Neural progenitor cell (in vitro differentiated cells): ENCODE measurements at regions not wholly inside any gene's neighbourhood (a gene's known extent, or its start where the extent isn't known, plus 50 kb on each side); places are given as distances from the start of the nearest gene placed in this dataset.
A peak's percentile ranks its signal among the peaks of the same experiment; 100 is the strongest.

Source experiments
- DNase-seq: peaks from one replicate; pipeline ENCODE4 v3.0.0-alpha.2; 2016; ENCODE audit warnings: low spot score
- H2AFZ ChIP-seq: fragments of 200-600 bp; sonication (generic); replicated peaks from 2 replicates; pipeline ENCODE4 v1.6.1; 2016; ENCODE audit warnings: antibody characterized with exemption
- H3F3A ChIP-seq: fragments of 200-600 bp; sonication (generic); 2 replicates; pipeline ENCODE4 v1.6.1; 2016; ENCODE audit warnings: antibody characterized with exemption, low read depth
- H3K27ac ChIP-seq: fragments of 200-600 bp; sonication (generic); 2 replicates; pipeline ENCODE4 v1.5.1; 2016; ENCODE audit warnings: mild to moderate bottlenecking
- H3K27me3 ChIP-seq: fragments of 200-600 bp; sonication (generic); 2 replicates; pipeline ENCODE4 v1.6.1; 2016; ENCODE audit warnings: mild to moderate bottlenecking, moderate library complexity
- H3K36me3 ChIP-seq: fragments of 200-600 bp; sonication (generic); 2 replicates; pipeline ENCODE4 v1.5.1; 2016
- H3K4me1 ChIP-seq: fragments of 200-600 bp; sonication (generic); 2 replicates; pipeline ENCODE4 v1.6.1; 2016; ENCODE audit warnings: mixed run types
- H3K4me2 ChIP-seq: fragments of 200-600 bp; sonication (generic); 2 replicates; pipeline ENCODE4 v1.6.1; 2016
- H3K4me3 ChIP-seq: fragments of 200-600 bp; sonication (generic); 2 replicates; pipeline ENCODE4 v1.5.1; 2016
- H3K79me2 ChIP-seq: fragments of 200-600 bp; sonication (generic); 2 replicates; pipeline ENCODE4 v1.6.1; 2016; ENCODE audit warnings: low read depth
- H3K9ac ChIP-seq: fragments of 200-600 bp; sonication (generic); 2 replicates; pipeline ENCODE4 v1.6.1; 2016
- H3K9me3 ChIP-seq: fragments of 200-600 bp; sonication (generic); 2 replicates; pipeline ENCODE4 v1.5.1; 2016; ENCODE audit warnings: low read depth
- H4K20me1 ChIP-seq: fragments of 200-600 bp; sonication (generic); 2 replicates; pipeline ENCODE4 v1.6.1; 2016; ENCODE audit warnings: low read depth
- H3K27ac Mint-ChIP-seq: 3 replicates; pipeline ENCODE4 v1.8.0; 2021; ENCODE audit warnings: mixed read lengths
- H3K27me3 Mint-ChIP-seq: 2 replicates; pipeline ENCODE4 v1.8.0; 2022; ENCODE audit warnings: low read depth, mild to moderate bottlenecking, inconsistent platforms, moderate library complexity, mixed read lengths; ENCODE audit not compliant: insufficient read depth
- H3K36me3 Mint-ChIP-seq: 3 replicates; pipeline ENCODE4 v1.8.0; 2021; ENCODE audit warnings: mixed read lengths
- H3K4me1 Mint-ChIP-seq: 3 replicates; pipeline ENCODE4 v1.8.0; 2021; ENCODE audit warnings: mixed read lengths
- H3K4me3 Mint-ChIP-seq: 3 replicates; pipeline ENCODE4 v1.8.0; 2021; ENCODE audit warnings: mild to moderate bottlenecking, moderate library complexity, mixed read lengths
- H3K9me3 Mint-ChIP-seq: 3 replicates; pipeline ENCODE4 v1.8.0; 2020; ENCODE audit warnings: mixed read lengths
- EZH2 ChIP-seq: fragments of 200-600 bp; sonication (generic); IDR thresholded peaks from 2 replicates; pipeline ENCODE4 v1.6.1; 2017; ENCODE audit warnings: antibody characterized with exemption, mild to moderate bottlenecking, moderate library complexity
- EZH2phosphoT487 ChIP-seq: fragments of 200-600 bp; sonication (generic); IDR thresholded peaks from 2 replicates; pipeline ENCODE4 v1.6.1; 2017; ENCODE audit warnings: antibody characterized with exemption
- TF ChIP-seq, protein P1 (sequence below): fragments of 200-600 bp; sonication (generic); IDR thresholded peaks from 2 replicates; pipeline ENCODE4 v1.5.1; 2017; ENCODE audit warnings: antibody characterized with exemption, mild to moderate bottlenecking

DNA sequence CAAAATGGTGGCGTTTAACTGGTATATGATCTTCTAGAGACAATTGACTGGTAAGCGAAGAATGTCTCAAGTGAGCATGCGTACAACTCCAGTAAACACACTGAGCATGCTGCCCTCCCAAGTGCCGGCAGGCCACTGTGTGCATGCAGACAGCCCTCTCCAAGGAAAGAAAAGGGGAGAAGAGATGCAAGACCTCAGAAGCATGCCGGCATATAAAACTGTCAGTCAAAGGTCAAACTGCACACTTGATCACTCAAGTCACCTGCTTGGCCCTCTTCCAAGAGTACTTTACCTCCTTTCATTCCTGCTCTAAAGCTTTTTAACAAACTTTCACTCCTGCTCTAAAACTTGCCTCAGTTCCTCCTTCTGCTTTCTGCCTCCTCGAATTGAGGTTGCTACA, 910.2 kb downstream of the TAF11L14 start:
- Mint-ChIP-seq H3K27ac (no peak overlapping the region), H3K4me3 (no peak overlapping the region), H3K4me1 (no peaks in the 10 kb centered on the region), H3K9me3 (peaks cover 10% of the 10 kb centered on the region), H3K27me3 (peaks cover 5% of the 10 kb centered on the region), H3K36me3 (no peaks in the 10 kb centered on the region)
- Histone ChIP-seq H3K9me3 (no peaks in the 10 kb centered on the region), H3K27me3 (no peaks in the 10 kb centered on the region), H2AFZ (peak overlapping the region; percentile 47), H3K27ac (no peak overlapping the region), H3F3A (no peaks in the 10 kb centered on the region), H3K4me1 (no peaks in the 10 kb centered on the region), H3K36me3 (no peaks in the 10 kb centered on the region), H3K4me2 (no peak overlapping the region), H3K4me3 (no peak overlapping the region), H3K9ac (no peak overlapping the region), H3K79me2 (no peaks in the 10 kb centered on the region), H4K20me1 (no peaks in the 10 kb centered on the region)
- TF ChIP-seq EZH2 (no peak), EZH2phosphoT487 (no peak)
- TF ChIP-seq, protein P1, sequence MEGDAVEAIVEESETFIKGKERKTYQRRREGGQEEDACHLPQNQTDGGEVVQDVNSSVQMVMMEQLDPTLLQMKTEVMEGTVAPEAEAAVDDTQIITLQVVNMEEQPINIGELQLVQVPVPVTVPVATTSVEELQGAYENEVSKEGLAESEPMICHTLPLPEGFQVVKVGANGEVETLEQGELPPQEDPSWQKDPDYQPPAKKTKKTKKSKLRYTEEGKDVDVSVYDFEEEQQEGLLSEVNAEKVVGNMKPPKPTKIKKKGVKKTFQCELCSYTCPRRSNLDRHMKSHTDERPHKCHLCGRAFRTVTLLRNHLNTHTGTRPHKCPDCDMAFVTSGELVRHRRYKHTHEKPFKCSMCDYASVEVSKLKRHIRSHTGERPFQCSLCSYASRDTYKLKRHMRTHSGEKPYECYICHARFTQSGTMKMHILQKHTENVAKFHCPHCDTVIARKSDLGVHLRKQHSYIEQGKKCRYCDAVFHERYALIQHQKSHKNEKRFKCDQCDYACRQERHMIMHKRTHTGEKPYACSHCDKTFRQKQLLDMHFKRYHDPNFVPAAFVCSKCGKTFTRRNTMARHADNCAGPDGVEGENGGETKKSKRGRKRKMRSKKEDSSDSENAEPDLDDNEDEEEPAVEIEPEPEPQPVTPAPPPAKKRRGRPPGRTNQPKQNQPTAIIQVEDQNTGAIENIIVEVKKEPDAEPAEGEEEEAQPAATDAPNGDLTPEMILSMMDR: no peak
- no peak for DNase-seq

DNA sequence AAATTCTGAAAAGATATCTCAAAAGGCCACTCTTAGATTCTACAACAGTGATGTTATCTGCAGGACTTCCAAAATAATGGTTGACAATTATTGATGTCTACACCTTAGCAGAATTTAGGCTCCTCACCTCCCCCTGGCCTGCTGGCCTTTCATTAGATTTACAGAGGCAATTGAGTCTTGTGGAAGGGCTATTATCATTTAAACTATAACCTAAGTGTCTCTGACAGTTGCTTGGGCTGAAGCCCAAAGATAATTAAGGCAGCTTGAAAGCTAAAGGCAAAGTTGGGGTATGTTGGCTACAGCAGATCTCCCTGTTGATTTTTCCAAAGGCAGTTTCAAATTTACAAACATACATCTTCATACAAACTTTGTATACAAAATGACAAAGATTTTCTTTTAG, 912.3 kb downstream of the TAF11L14 start:
- no peak for DNase-seq
- Histone ChIP-seq H3K27me3 (no peaks in the 10 kb centered on the region), H3K4me1 (no peaks in the 10 kb centered on the region), H3K36me3 (no peaks in the 10 kb centered on the region), H3K4me3 (no peak overlapping the region), H2AFZ (no peak overlapping the region), H3F3A (no peaks in the 10 kb centered on the region), H3K79me2 (no peaks in the 10 kb centered on the region), H3K4me2 (no peak overlapping the region), H3K9ac (no peak overlapping the region), H3K9me3 (no peaks in the 10 kb centered on the region), H4K20me1 (no peaks in the 10 kb centered on the region), H3K27ac (no peak overlapping the region)
- Mint-ChIP-seq H3K27me3 (peaks cover 2% of the 10 kb centered on the region), H3K27ac (no peak overlapping the region), H3K36me3 (no peaks in the 10 kb centered on the region), H3K4me1 (no peaks in the 10 kb centered on the region), H3K9me3 (peaks cover 10% of the 10 kb centered on the region), H3K4me3 (no peak overlapping the region)
- TF ChIP-seq, protein P1: no peak
- TF ChIP-seq EZH2: no peak
- TF ChIP-seq EZH2phosphoT487: no peak

DNA sequence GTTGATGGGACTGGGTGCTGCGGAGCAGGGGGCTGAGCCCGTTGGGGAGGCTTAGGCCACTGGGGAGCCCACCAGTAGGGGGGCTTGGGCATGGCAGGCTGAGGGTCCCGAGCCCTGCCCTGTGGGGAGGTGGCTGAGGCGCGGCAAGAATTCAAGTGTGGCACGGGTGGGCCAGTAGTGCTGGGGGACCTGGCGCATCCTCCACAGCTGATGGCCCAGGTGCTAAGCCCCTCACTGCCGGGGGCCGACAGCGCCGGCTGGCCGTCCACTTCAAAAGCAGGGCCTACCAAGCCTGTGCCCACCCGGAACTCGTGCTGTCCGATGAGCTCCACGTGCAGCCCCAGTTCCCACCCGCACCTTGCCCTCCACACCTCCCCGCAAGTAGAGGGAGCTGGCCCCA, 917.5 kb downstream of the TAF11L14 start:
- no peaks in the 10 kb centered on the region for H3K9me3 ChIP-seq

More for the DNA sequence above, 917.5 kb downstream of the TAF11L14 start:
- no peaks in the 10 kb centered on the region for H4K20me1 ChIP-seq
- H3K4me2 ChIP-seq: no peak overlapping the region
- H3K4me1 ChIP-seq: no peaks in the 10 kb centered on the region
- no peak for DNase-seq
- no peaks in the 10 kb centered on the region for H3K4me1 Mint-ChIP-seq
- H3K27ac Mint-ChIP-seq: no peak overlapping the region
- no peak overlapping the region for H3K4me3 ChIP-seq
- no peaks in the 10 kb centered on the region for H3K36me3 ChIP-seq
- no peaks in the 10 kb centered on the region for H3K27me3 ChIP-seq
- peaks cover 4% of the 10 kb centered on the region for H3K27me3 Mint-ChIP-seq
- H3K9me3 Mint-ChIP-seq: peaks cover 23% of the 10 kb centered on the region
- no peak overlapping the region for H2AFZ ChIP-seq
- TF ChIP-seq EZH2phosphoT487 (no peak), EZH2 (no peak)
- TF ChIP-seq, protein P1: no peak
- H3F3A ChIP-seq: no peaks in the 10 kb centered on the region
- no peaks in the 10 kb centered on the region for H3K79me2 ChIP-seq
- H3K36me3 Mint-ChIP-seq: peaks cover 2% of the 10 kb centered on the region
- no peak overlapping the region for H3K9ac ChIP-seq
- no peak overlapping the region for H3K4me3 Mint-ChIP-seq
- H3K27ac ChIP-seq: no peak overlapping the region
